IPS-15b (cell line): ENCODE measurements at regions not wholly inside any gene's neighbourhood (a gene's known extent, or its start where the extent isn't known, plus 50 kb on each side); places are given as distances from the start of the nearest gene placed in this dataset.

Experiments
- H3K27me3 ChIP-seq: one replicate; pipeline ENCODE4 v1.6.1; 2013; ENCODE audit warnings: low read length; ENCODE audit not compliant: control insufficient read depth, insufficient read depth
- H3K36me3 ChIP-seq: one replicate; pipeline ENCODE4 v1.6.1; 2013; ENCODE audit warnings: low read length; ENCODE audit not compliant: control insufficient read depth, insufficient read depth
- H3K4me1 ChIP-seq: one replicate; pipeline ENCODE4 v1.6.1; 2013; ENCODE audit warnings: mild to moderate bottlenecking, low read length; ENCODE audit not compliant: control insufficient read depth, insufficient read depth
- H3K4me3 ChIP-seq: one replicate; pipeline ENCODE4 v1.5.1; 2013; ENCODE audit warnings: low read depth, low read length
- H3K9ac ChIP-seq: one replicate; pipeline ENCODE4 v1.6.1; 2013; ENCODE audit warnings: low read depth, mild to moderate bottlenecking, low read length
- H3K9me3 ChIP-seq: one replicate; pipeline ENCODE4 v1.6.1; 2013; ENCODE audit warnings: mild to moderate bottlenecking, low read length; ENCODE audit not compliant: control insufficient read depth, insufficient read depth

DNA sequence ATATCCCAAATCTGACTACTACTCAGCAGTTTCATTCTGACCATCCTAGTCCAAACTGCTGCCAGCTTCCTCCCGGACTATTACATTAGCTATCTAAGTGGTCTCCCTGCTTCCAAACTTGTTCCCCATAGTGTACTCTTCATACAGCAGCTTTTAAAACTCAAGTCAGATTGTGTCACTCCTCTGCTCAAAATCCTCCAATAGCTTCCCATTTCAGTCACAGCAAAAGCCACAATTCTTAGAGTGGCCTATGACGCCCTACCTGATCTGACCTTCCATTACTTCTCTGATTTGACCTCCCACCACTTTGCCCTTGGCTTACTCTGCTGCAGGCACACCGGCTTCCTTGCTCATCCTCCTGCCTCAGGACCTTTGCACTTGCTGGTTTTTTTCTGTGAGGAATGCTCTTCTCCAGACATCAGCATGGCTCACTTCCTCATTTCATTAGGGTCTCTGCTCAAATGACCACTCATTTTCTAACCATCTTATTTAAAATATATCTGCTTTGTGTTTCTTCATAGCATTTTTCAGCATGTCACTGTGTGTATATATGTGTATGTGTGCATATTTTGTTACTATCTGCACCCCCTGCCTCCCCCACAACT, 111.1 kb upstream of the DTNBP1 start:
- Histone ChIP-seq H3K4me1 (no peaks in the 10 kb centered on the region), H3K4me3 (no peak overlapping the region), H3K9me3 (no peaks in the 10 kb centered on the region)

DNA sequence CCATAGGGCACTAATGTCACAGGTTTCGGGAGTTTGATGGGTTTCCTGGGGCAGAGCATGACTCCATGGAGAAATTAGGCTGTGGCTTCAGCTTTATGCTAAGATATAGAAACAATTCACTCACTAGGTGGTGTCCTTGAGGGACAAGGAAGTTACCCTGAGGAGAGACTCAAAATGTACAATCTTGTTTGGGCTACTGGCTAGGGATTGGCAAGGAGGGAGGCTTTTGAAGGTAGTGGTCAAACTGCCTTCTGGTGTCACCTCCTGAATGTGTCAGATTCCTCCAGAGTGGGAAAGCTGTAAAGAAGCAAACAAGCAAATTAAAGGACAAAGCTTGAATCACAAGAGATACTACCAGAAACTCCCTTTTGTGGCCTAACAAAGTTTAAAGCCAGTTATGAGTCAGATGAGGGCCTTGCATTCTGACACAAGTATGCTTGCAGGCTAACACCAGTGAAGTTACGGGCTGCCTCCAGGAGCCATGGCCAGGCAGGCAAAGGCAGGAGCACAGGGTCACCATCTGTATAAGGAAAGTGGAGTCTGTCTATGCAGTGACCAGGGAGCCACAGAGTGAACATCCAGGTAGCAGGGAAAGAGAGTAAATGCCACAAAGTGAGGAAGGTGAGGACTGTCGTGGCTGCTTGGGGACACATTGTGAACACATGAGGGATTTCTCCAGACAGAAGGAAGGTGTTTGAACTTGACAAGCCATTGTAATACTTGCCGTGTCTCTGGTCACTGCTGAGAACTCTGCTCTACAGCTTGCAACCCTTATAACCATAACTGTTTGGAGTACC, 107.7 kb upstream of the DTNBP1 start:
- Histone ChIP-seq H3K4me3 (no peak overlapping the region), H3K9me3 (no peaks in the 10 kb centered on the region), H3K27me3 (no peaks in the 10 kb centered on the region), H3K9ac (no peak overlapping the region), H3K4me1 (no peaks in the 10 kb centered on the region), H3K36me3 (no peaks in the 10 kb centered on the region)

More for the DNA sequence above, 111.1 kb upstream of the DTNBP1 start:
- no peak overlapping the region for H3K9ac ChIP-seq
- H3K27me3 ChIP-seq, result no peaks in the 10 kb centered on the region
- H3K36me3 ChIP-seq, result no peaks in the 10 kb centered on the region

DNA sequence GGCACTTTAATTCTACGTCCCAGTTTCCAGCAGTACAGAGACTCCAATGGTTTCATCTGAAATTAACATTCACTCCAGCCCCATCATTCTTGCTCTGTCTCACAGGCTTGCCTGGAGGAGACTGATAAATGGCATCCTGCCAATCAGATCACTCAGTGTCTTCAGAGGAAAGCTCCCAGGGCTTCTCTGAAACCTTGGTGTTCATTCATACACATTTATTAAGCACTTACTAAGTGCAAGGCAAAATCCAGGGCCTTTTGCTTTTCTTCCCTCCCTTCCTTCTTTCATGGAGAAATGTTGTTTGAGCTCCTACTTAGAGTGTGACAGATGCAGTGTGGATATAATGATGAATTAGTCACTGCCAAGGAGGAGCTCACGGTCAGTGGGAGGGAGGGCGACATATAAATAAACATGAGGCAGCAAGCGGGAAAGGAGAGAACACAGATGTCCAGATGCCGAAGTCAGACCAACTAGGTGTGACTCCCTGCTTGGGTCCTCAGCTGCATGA, 106.7 kb upstream of the DTNBP1 start:
- no peaks in the 10 kb centered on the region for H3K9me3 ChIP-seq
- no peak overlapping the region for H3K4me3 ChIP-seq
- no peaks in the 10 kb centered on the region for H3K4me1 ChIP-seq
- H3K27me3 ChIP-seq, result no peaks in the 10 kb centered on the region
- no peaks in the 10 kb centered on the region for H3K36me3 ChIP-seq
- no peak overlapping the region for H3K9ac ChIP-seq

DNA sequence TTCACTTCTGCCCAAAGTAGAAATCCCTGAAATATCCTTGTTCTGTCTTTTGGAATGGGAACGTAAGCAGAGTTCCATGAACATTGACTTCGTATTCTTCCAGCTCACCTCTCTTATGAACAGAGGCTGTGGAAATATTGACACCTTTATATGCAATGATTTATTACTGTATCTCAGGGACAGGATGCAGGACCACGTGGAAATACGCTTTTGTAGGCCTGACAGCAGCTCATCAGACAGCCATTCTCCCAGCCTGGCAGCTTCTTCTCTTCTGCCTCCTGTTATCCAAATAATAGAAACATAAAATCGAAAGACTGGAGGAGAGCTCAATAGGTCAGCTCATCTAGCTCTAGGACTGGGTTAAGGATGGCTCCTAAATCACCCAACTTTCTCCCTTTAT, 106.2 kb upstream of the DTNBP1 start:
- Histone ChIP-seq H3K9me3 (no peaks in the 10 kb centered on the region), H3K36me3 (no peaks in the 10 kb centered on the region), H3K27me3 (no peaks in the 10 kb centered on the region), H3K9ac (no peak overlapping the region), H3K4me3 (no peak overlapping the region), H3K4me1 (no peaks in the 10 kb centered on the region)

DNA sequence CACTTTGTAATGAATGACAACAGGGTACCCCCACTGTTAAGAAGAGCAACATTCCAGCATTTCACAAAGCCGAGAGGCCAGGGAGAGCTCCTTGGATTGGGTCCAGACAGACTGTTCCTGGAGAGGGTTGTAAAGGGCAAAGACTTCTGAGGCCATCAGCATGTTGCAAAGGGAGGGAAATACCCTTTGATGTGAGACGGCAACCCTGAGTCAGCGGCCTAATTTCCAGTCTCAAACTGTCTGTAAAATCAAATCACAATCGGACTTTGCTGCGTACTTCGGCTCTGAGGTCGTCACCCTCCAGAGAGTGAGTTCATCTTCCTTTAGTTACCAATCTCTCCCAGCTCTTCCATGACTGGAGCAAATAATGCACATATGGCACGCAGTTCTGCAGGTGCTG, 101.0 kb upstream of the DTNBP1 start:
- Histone ChIP-seq H3K4me1 (no peaks in the 10 kb centered on the region), H3K4me3 (no peak overlapping the region), H3K27me3 (no peaks in the 10 kb centered on the region), H3K36me3 (no peaks in the 10 kb centered on the region), H3K9me3 (no peaks in the 10 kb centered on the region), H3K9ac (no peak overlapping the region)

DNA sequence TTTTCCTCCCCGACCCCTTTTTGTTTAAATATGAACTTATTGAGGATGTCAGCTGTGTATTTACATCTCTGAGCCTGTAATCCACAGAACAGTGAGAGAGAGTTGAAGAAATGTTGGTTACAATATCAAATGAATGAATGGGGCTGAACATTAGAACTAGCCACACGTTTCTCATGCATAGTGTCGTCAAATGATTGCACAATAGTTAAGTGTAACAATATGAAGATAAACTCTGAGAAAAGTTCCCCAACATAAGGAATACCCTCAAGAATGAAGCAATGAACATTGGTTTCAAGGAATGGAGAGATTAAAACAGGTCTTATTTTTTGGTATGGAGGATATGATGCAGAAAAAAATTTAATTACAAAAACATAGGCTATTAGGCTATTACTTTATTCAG, 100.5 kb upstream of the DTNBP1 start:
- Histone ChIP-seq H3K9me3 (no peaks in the 10 kb centered on the region), H3K4me1 (no peaks in the 10 kb centered on the region), H3K9ac (no peak overlapping the region), H3K36me3 (no peaks in the 10 kb centered on the region), H3K4me3 (no peak overlapping the region), H3K27me3 (no peaks in the 10 kb centered on the region)

DNA sequence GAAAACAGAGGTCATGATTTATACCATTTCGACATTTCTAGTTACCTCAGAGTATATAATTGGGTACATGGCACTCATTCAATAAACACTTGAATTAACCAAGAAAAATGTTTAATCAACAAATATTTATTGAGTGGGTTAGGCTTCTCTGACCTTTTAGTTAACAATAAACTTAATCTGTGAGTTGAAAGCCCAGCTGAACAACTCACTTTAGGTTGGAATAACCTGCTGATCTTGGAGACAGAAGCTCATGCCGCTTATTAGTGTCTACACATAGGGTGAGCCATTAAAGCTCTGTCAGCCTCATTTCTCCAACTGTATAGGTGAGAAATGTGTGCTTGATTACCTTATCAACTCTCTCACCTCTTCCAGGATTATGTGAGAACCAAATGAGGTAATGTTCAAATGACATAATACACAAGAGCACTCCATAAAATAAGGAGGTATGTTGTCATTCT, 98.2 kb upstream of the DTNBP1 start:
- Histone ChIP-seq H3K27me3 (no peaks in the 10 kb centered on the region), H3K4me1 (no peaks in the 10 kb centered on the region), H3K4me3 (no peak overlapping the region)

DNA sequence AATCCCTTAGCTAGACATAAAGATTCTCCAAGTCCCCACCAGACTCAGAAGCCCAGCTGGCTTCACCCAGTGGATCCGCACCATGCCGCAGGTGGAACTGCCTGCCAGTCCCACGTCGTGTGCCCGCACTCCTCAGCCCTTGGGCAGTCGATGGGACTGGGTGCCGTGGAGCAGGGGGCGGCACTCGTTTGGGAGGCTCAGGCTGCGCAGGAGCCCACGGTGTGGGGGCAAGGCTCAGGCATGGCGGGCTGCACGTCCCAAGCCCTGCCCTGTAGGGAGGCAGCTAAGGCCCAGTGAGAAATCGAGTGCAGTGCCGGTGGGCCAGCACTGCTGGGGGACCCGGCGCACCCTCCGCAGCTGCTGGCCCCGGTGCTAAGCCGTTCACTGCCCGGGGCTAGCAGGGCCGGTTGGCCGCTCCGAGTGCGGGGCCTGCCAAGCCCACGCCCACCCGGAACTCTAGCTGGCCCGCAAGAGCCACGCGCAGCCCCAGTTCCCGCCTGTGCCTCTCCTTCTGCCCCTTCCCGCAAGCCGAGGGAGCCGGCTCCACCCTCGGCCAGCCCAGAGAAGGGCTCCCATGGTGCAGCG, 95.9 kb upstream of the DTNBP1 start:
- Histone ChIP-seq H3K4me3 (no peak overlapping the region), H3K9ac (no peak overlapping the region), H3K9me3 (no peaks in the 10 kb centered on the region), H3K36me3 (no peaks in the 10 kb centered on the region), H3K4me1 (no peaks in the 10 kb centered on the region), H3K27me3 (no peaks in the 10 kb centered on the region)

More for the DNA sequence above, 98.2 kb upstream of the DTNBP1 start:
- H3K36me3 ChIP-seq, result no peaks in the 10 kb centered on the region
- no peak overlapping the region for H3K9ac ChIP-seq
- no peaks in the 10 kb centered on the region for H3K9me3 ChIP-seq

DNA sequence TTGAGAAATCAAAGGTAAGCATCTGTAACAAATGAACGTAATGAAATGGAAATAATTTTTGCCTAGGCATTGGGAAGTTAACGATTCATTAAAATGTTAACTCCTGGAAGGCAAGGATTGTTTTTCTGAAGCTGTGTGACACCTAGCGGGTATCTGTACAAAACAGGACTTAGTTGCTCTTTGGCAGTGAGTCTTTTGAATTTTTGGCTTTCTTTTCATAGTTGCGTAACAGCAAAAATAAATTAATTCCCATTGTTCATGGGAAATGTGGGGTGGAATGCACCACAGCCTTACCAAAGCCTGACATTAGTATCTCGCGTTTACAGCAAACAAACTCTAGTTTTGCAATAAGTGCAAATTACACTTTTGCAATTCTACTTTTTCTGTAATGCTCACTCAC, 92.7 kb upstream of the DTNBP1 start:
- H3K9me3 ChIP-seq, result no peaks in the 10 kb centered on the region
- H3K4me1 ChIP-seq, result no peaks in the 10 kb centered on the region
- H3K36me3 ChIP-seq, result no peaks in the 10 kb centered on the region
- no peaks in the 10 kb centered on the region for H3K27me3 ChIP-seq
- no peak overlapping the region for H3K9ac ChIP-seq
- H3K4me3 ChIP-seq, result no peak overlapping the region

DNA sequence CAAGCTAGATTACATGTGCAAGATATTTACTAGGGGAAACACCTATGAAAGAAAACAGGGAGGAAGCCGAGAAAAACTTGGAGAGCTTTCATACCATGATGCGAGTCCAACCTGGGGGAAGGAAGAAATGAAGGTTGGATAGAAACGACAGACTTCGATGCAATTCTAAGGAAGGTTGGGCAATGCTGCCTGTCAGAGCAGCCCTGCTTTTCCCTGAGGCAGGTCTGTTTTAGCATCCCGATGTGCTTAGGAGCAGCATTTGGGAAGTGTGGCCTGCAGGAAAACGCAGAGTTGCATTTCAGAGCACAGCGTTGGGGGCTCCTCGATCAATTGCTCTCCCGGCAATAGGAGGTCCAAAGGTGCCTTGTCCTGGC, 91.9 kb upstream of the DTNBP1 start:
- H3K36me3 ChIP-seq, result no peaks in the 10 kb centered on the region
- H3K9me3 ChIP-seq, result no peaks in the 10 kb centered on the region
- H3K27me3 ChIP-seq, result no peaks in the 10 kb centered on the region
- no peak overlapping the region for H3K4me3 ChIP-seq
- no peaks in the 10 kb centered on the region for H3K4me1 ChIP-seq
- H3K9ac ChIP-seq, result no peak overlapping the region

DNA sequence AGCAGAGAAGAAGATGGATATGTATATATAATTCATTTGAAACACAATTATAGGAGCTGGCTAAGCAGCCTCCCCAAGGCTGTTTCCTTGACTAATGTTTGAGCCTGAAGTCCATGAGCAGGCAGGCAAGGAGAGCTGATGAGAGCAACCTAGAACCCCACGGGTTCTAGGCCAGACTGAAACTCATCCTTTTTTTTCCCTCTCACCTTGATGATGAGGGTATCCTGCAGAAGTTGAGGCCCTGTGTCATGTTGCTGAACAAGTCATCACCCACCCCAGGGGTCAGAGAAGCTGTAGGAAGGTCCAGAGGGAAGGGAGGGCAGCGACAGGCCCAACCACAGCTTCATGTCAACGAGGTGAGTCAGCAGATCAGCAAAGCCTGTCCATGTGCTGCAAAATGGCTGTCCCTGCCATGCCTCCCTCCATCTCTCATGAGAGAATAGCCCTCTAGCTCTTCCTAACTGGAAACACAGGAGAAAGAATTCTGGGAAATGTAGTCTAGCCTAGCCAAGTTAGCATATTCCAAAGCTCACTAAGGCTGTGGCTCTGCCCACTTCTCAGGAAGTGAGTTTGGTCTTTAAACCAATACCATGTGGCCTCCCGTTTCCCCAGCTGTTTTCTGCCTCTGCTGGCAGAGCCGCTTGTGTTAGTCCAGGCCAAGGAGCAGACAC, 91.3 kb upstream of the DTNBP1 start:
- no peaks in the 10 kb centered on the region for H3K9me3 ChIP-seq
- H3K4me1 ChIP-seq, result no peaks in the 10 kb centered on the region
- no peak overlapping the region for H3K4me3 ChIP-seq
- no peaks in the 10 kb centered on the region for H3K36me3 ChIP-seq
- no peak overlapping the region for H3K9ac ChIP-seq
- no peaks in the 10 kb centered on the region for H3K27me3 ChIP-seq
